Neural progenitor cell (in vitro differentiated cells): ENCODE measurements at regions not wholly inside any gene's neighbourhood (a gene's known extent, or its start where the extent isn't known, plus 50 kb on each side); places are given as distances from the start of the nearest gene placed in this dataset.

Experiments used
- CTCF ChIP-seq: fragments of 200-600 bp; sonication (generic); IDR thresholded peaks from 2 replicates; pipeline ENCODE4 v1.5.1; 2017; ENCODE audit warnings: antibody characterized with exemption, mild to moderate bottlenecking
- EZH2 ChIP-seq: fragments of 200-600 bp; sonication (generic); IDR thresholded peaks from 2 replicates; pipeline ENCODE4 v1.6.1; 2017; ENCODE audit warnings: antibody characterized with exemption, mild to moderate bottlenecking, moderate library complexity
- EZH2phosphoT487 ChIP-seq: fragments of 200-600 bp; sonication (generic); IDR thresholded peaks from 2 replicates; pipeline ENCODE4 v1.6.1; 2017; ENCODE audit warnings: antibody characterized with exemption

- no peak for TF ChIP-seq CTCF
- no peak for TF ChIP-seq EZH2
- no peak for TF ChIP-seq EZH2phosphoT487
Measured at GRCh38 chr6:19435755-19436154, 401.4 kb upstream of the ID4 start.
